ENCODE measurements at regions not wholly inside any gene's neighbourhood (a gene's known extent, or its start where the extent isn't known, plus 50 kb on each side); places are given as distances from the start of the nearest gene placed in this dataset.

GRCh38 chr12:127083008-127083949 is 1183.7 kb upstream of the TMEM132C start:
- Mint-ChIP-seq H3K27me3 (no peaks in the 10 kb centered on the region), H3K36me3 (no peaks in the 10 kb centered on the region), H3K27ac (peak overlapping the region; percentile 48), H3K9me3 (no peaks in the 10 kb centered on the region), H3K4me1 (peaks cover 10% of the 10 kb centered on the region), H3K4me3 (peak overlapping the region; percentile 78)

- no peaks in the 10 kb centered on the region for H3K9me3 Mint-ChIP-seq
- no peaks in the 10 kb centered on the region for H3K36me3 Mint-ChIP-seq
- H3K4me3 Mint-ChIP-seq = no peak overlapping the region
- H3K27me3 Mint-ChIP-seq = peaks cover 12% of the 10 kb centered on the region
- no peak overlapping the region for H3K27ac Mint-ChIP-seq
- H3K4me1 Mint-ChIP-seq = no peaks in the 10 kb centered on the region
Measured at GRCh38 chr12:127101076-127101475, 1165.9 kb upstream of the TMEM132C start.

GRCh38 chr12:127106041-127106440 is 1160.9 kb upstream of the TMEM132C start:
- no peaks in the 10 kb centered on the region for H3K36me3 Mint-ChIP-seq
- no peaks in the 10 kb centered on the region for H3K9me3 Mint-ChIP-seq
- no peak overlapping the region for H3K4me3 Mint-ChIP-seq
- H3K4me1 Mint-ChIP-seq = no peaks in the 10 kb centered on the region
- H3K27me3 Mint-ChIP-seq = peaks cover 25% of the 10 kb centered on the region
- no peak overlapping the region for H3K27ac Mint-ChIP-seq

GRCh38 chr12:127106697-127107096 is 1160.3 kb upstream of the TMEM132C start:
- Mint-ChIP-seq H3K9me3 (no peaks in the 10 kb centered on the region), H3K27me3 (peaks cover 24% of the 10 kb centered on the region), H3K36me3 (no peaks in the 10 kb centered on the region), H3K27ac (no peak overlapping the region), H3K4me1 (no peaks in the 10 kb centered on the region), H3K4me3 (no peak overlapping the region)

GRCh38 chr12:127107744-127108143 is 1159.2 kb upstream of the TMEM132C start:
- Mint-ChIP-seq H3K4me3 (no peak overlapping the region), H3K27ac (no peak overlapping the region), H3K4me1 (no peaks in the 10 kb centered on the region), H3K36me3 (no peaks in the 10 kb centered on the region), H3K27me3 (peaks cover 23% of the 10 kb centered on the region), H3K9me3 (no peaks in the 10 kb centered on the region)

GRCh38 chr12:127108360-127109215 is 1158.4 kb upstream of the TMEM132C start:
- no peak overlapping the region for H3K27ac Mint-ChIP-seq
- H3K36me3 Mint-ChIP-seq = no peaks in the 10 kb centered on the region
- H3K27me3 Mint-ChIP-seq = peaks cover 23% of the 10 kb centered on the region
- no peaks in the 10 kb centered on the region for H3K4me1 Mint-ChIP-seq
- no peaks in the 10 kb centered on the region for H3K9me3 Mint-ChIP-seq
- H3K4me3 Mint-ChIP-seq = no peak overlapping the region

- Mint-ChIP-seq H3K27ac (no peak overlapping the region), H3K4me1 (no peaks in the 10 kb centered on the region), H3K9me3 (no peaks in the 10 kb centered on the region), H3K36me3 (no peaks in the 10 kb centered on the region), H3K27me3 (peaks cover 15% of the 10 kb centered on the region), H3K4me3 (no peak overlapping the region)
Measured at GRCh38 chr12:127113945-127114344, 1153.0 kb upstream of the TMEM132C start.

GRCh38 chr12:127115468-127116035 is 1151.4 kb upstream of the TMEM132C start:
- no peaks in the 10 kb centered on the region for H3K36me3 Mint-ChIP-seq
- H3K27ac Mint-ChIP-seq = no peak overlapping the region
- no peak overlapping the region for H3K4me3 Mint-ChIP-seq
- H3K27me3 Mint-ChIP-seq = peaks cover 16% of the 10 kb centered on the region
- no peaks in the 10 kb centered on the region for H3K4me1 Mint-ChIP-seq
- no peaks in the 10 kb centered on the region for H3K9me3 Mint-ChIP-seq

GRCh38 chr12:127118251-127118650 is 1148.7 kb upstream of the TMEM132C start:
- no peaks in the 10 kb centered on the region for H3K9me3 Mint-ChIP-seq
- no peaks in the 10 kb centered on the region for H3K36me3 Mint-ChIP-seq
- peaks cover 17% of the 10 kb centered on the region for H3K27me3 Mint-ChIP-seq
- no peak overlapping the region for H3K27ac Mint-ChIP-seq
- no peak overlapping the region for H3K4me3 Mint-ChIP-seq
- H3K4me1 Mint-ChIP-seq = no peaks in the 10 kb centered on the region

- no peaks in the 10 kb centered on the region for H3K9me3 Mint-ChIP-seq
- H3K27ac Mint-ChIP-seq = no peak overlapping the region
- peaks cover 17% of the 10 kb centered on the region for H3K27me3 Mint-ChIP-seq
- no peaks in the 10 kb centered on the region for H3K4me1 Mint-ChIP-seq
- H3K4me3 Mint-ChIP-seq = no peak overlapping the region
- H3K36me3 Mint-ChIP-seq = no peaks in the 10 kb centered on the region
Measured at GRCh38 chr12:127119600-127120140, 1147.3 kb upstream of the TMEM132C start.

GRCh38 chr12:127120851-127121250 is 1146.1 kb upstream of the TMEM132C start:
- H3K4me1 Mint-ChIP-seq = no peaks in the 10 kb centered on the region
- no peaks in the 10 kb centered on the region for H3K9me3 Mint-ChIP-seq
- no peak overlapping the region for H3K4me3 Mint-ChIP-seq
- H3K27ac Mint-ChIP-seq = no peak overlapping the region
- peaks cover 15% of the 10 kb centered on the region for H3K27me3 Mint-ChIP-seq
- H3K36me3 Mint-ChIP-seq = no peaks in the 10 kb centered on the region

GRCh38 chr12:127121494-127122084 is 1145.4 kb upstream of the TMEM132C start:
- Mint-ChIP-seq H3K27me3 (peaks cover 10% of the 10 kb centered on the region), H3K36me3 (no peaks in the 10 kb centered on the region), H3K4me3 (no peak overlapping the region), H3K27ac (no peak overlapping the region), H3K4me1 (no peaks in the 10 kb centered on the region), H3K9me3 (no peaks in the 10 kb centered on the region)

GRCh38 chr12:127125607-127126259 is 1141.2 kb upstream of the TMEM132C start:
- H3K36me3 Mint-ChIP-seq = no peaks in the 10 kb centered on the region
- H3K27ac Mint-ChIP-seq = no peak overlapping the region
- H3K27me3 Mint-ChIP-seq = peaks cover 12% of the 10 kb centered on the region
- no peaks in the 10 kb centered on the region for H3K4me1 Mint-ChIP-seq
- no peaks in the 10 kb centered on the region for H3K9me3 Mint-ChIP-seq
- no peak overlapping the region for H3K4me3 Mint-ChIP-seq

GRCh38 chr12:127126260-127126628 is 1140.7 kb upstream of the TMEM132C start:
- Mint-ChIP-seq H3K9me3 (no peaks in the 10 kb centered on the region), H3K27me3 (peaks cover 11% of the 10 kb centered on the region), H3K36me3 (no peaks in the 10 kb centered on the region), H3K4me3 (no peak overlapping the region), H3K27ac (no peak overlapping the region), H3K4me1 (no peaks in the 10 kb centered on the region)

- Mint-ChIP-seq H3K36me3 (no peaks in the 10 kb centered on the region), H3K9me3 (no peaks in the 10 kb centered on the region), H3K27ac (no peak overlapping the region), H3K4me3 (no peak overlapping the region), H3K4me1 (no peaks in the 10 kb centered on the region), H3K27me3 (peaks cover 11% of the 10 kb centered on the region)
Measured at GRCh38 chr12:127127897-127128296, 1139.1 kb upstream of the TMEM132C start.
